C1 segment of cervical spinal cord (tissue), 14 donors: ENCODE measurements at regions not wholly inside any gene's neighbourhood (a gene's known extent, or its start where the extent isn't known, plus 50 kb on each side); places are given as distances from the start of the nearest gene placed in this dataset.
A peak's percentile ranks its signal among the peaks of the same experiment; 100 is the strongest.
"Not testable (repeated sequence)": the region's sequence is repeated elsewhere in the genome, so short reads cannot be mapped to it uniquely, and the experiment has no call there.

ENCODE experiments used
- DNase-seq, 14 donors: peaks; one replicate each; lab custom pipeline; 2025; lab: John Stamatoyannopoulos, UW

DNA sequence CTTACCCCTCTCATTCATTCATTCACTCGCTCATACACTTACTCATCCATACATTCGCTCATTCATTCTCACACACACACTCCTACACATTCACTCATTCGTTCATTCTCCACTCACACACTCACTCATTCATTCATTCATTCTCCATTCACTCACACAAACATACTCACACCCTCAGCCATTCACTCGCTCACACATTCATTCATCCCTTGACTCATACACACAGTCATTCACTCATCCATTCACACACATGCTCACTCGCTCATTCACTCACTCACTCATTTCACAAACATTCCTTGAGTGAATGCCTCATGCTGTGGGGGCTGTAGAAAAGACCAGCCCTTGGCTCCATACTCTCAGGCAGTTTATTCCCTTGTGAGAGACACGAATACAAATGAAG, 151.1 kb upstream of the MAMLD1 start:
- no peak for DNase-seq

DNA sequence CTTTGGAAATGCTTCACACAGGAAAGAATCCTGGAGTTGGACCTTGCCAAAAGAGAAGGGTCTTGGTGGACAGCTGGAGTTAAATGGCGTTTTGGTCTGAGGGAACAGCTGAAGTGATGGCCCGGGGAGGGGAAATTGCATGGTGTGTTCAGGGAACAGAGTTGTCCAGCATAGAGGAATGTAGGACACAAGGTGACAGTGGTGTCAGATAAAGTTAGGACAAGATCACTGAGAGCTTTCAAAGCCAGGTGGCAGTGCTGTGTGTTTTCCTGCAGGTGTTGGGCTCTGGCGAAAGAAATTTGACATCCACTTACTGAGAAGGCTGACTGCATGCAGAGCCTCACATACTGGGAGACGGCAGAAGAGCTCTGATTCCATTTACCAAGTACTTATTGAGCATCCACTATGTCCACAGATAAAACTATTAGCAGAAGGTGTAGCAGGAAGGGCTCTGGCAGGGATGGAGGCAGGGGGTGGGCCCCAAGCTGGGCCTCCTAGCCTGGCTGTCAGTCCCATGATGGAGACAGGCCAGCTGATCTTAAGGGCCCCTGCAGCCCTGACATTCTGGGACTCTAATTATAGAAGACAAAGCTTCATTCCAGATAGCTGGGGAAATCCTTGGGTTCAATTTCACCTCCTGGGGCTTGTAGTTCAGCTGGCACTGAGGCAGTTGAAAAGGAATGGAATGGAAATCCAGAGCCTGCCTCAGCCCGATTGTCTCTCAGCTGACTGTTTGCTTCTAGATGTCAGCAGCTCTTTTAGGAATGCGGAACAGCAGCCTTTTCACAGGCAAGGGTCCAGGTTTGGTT, 150.2 kb upstream of the MAMLD1 start:
- DNase-seq = no peak

DNA sequence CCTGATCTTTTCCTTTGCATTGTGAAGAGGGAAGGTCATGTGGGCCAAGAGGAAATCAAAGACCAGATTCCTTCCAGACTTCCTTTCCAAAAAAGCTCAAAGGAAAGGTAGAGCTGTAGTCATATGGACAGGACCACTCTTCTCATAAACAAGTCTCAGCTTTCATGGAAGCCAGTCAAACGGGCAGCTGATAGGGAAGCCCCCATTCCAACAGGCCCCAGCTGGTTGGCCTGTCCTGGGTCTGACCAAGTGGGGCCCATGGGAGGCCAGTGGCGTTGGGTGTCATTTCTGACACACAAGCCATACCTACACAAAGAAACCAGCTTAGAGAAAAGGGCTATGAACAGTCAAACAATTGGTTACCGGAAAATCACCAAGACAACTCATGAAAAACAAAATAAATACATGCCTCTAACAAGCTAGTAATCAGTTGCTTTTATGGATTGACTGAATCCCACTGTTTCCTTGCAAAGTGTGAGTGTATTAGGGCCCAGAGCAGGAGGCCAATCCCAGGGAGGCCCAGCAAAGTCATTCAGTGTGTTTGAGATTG, 149.6 kb upstream of the MAMLD1 start:
- DNase-seq = no peak

DNA sequence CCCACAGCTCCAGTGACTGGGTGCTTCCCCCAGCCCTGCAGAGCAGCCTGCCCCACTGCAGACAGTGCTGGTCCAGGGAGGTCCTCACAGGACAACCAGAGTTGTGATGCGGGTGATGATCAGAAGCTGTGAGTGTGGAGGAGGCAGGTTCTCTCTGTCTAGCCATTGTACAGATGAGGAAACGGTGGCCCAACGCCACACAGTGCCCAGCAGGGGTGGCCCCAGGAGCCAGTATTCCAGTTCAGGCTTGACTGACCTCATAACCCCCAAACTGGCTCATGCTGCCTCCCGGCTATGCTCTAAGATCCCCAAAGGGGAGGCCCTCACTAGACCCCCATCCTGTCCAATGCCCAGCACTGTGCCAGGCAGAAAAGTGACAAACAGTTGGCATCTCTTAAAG, 147.1 kb upstream of the MAMLD1 start:
- not testable (repeated sequence) for DNase-seq

DNA sequence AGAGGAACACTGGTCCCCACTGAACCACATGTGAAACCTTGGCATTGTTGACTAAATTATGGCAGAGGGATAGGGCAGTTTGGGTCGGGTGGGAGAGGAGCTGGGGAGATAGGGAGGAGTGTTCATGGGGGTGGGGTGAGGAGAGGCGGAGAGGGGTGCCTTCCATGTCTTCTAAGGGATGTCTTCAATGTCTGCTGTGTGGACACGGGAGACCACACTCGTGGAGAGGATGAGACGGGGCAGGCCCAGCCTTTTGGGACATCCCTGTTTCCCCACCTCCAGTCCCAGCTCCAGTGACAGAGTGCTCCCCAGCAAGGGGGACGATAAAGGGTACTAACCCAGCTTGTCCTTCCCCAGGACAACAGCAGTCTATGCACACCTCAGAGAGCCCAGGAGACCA, 146.4 kb upstream of the MAMLD1 start:
- no peak for DNase-seq

DNA sequence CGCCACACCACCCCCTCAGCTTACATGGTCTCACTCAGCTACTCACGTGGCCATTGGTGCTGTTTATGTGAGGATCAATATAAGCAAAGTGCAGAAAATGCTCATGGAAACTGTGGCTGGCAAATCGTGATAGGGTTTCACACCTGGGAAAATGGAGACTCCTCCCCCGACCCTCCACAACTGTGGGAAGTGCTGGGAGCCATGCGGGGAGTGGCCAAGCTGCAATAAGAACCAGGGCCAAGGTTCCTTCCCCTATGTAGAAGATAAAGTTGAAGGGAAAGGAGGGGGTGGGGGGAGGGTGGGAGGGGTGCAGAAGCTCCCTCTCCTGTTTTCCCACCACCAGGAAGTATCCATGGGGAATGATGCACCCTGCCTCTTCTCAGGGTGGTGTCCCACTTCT, 145.5 kb upstream of the MAMLD1 start:
- no peak for DNase-seq

DNA sequence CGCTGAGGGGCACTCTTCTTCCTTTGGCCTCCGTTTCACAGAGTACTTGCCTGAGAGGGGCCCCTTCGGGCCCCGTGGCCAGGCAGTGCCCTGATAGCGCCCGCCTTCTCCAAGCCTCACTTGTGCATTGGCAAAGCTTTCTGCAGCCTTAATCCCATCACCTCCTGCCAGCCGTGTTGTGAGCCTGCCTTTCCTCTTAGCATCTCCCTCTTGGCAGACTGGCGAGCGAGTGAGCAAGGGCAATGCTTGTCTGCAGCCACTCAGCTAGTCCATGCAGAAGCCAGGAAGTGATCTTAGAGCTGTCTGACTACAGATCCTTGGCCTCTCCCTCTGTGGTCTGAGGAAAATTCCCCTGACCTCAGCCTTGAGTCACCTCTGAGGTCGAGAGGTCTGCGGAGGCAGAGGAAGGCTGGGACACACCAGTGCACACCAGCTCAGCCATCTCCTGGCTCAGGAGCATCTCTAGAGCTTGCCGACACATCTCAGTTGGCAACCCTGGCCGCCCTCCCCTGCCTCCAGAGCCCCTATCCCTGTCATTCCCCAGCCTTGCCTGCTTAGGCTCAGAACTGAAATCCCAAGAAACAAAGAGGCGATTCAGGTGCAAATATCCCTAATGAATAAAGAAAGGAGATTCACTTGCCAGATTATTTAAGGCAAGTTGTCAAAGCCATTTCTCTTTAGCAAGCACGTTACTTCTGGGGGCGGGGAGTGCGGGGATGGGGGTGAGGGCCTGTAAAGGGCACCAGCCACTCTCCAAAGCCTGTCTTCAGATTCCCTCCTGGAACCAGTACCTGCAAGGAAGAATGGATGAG, 143.5 kb upstream of the MAMLD1 start:
- DNase-seq = peak in 2 of 14 donors; percentile 1 to 2

DNA sequence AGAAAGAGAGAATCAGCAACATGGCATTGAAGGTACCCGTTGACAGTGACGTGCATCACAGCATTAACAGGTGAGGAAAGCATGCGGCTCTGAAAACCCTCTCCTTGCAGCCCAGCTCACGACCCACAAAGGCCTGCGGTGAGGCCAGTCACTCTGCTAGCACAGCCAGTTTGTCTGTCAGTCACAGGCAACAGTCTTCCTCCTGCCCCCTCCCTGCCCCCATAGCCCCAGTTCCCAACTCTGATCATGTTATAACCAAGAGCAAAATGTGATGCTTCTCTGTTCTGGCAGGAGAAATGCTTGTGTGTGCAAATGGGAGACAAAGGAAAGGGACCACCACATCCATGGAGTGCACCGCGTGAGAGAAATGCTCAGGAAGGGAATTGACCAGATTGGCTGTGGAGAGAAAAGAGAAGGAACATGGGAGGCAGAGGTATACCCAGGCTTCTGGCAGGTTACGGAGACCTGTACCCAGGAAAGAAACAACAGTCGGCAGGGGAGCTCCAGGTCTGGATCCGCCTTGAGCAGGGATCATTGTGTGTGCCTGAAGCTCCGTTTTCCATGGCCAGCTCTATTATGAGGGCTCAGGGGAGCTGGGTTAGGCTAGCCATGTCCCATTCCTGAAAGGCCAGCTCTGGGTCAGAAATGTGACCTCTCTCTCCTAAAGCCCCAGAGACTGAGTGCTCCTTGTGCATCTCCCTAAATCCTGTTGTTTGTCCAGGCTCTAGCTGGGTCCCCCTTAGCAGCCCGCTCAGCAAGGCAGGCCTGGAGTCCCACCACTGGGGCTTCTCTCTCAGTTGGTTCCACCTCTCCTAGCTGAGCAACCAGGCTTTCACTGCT, 139.7 kb upstream of the MAMLD1 start:
- DNase-seq = no peak

DNA sequence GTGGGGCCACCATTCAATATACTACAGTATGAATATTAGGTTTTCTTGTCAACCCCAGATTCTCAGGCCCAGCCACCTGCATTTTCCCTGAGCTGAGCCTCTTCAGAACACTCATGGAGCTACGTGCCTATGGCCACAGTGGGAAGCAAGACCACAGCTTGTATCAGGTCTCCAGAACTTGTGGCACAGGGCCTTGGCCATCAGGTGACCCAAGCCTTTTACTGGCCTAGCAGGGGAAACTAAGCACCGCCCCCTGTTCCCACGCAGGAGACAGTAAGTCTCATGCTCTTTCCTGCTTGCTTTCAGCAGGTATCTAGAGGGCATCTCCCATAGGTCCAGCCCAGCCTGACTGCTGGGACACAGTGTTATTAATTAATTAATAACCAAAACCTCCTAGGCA, 138.4 kb upstream of the MAMLD1 start:
- no peak for DNase-seq

DNA sequence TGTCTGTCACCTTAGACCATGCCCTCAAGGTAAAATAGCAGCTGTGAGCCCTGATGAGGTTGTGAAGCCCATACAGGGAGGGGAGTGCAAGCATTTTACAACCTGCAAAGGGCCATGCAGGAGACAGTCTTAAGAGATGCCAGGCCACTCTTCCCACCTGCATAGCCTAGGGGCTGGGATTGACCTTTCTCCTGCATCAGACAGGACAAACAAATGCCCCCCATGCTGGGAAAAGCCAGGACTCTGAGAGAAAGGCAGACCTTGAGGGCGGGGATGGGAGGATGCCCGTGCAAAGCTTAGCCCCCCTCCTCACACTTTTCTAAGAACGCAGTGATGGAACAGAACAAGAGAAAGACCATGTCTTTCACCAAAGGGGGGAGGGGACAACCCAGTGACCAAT, 137.9 kb upstream of the MAMLD1 start:
- no peak for DNase-seq

DNA sequence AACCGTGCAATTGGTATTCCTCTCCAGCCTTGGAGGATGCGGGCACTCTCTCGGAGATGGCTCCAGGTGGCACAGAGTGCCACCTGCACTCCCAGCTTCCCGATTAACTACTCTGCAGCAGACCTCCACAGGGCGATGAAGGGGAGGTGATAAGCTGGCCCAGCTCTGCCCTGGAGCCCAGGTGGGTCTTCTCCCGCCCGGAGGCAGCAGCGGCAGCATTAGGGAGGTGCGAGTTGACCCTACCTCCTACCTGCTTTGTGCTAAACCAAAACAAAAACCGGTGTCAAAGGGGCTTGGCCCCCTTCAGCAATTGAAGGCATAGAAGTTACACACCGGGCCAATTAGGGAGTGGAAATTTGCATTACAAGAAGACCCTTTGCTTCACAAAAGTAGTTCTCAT, 137.4 kb upstream of the MAMLD1 start:
- no peak for DNase-seq

DNA sequence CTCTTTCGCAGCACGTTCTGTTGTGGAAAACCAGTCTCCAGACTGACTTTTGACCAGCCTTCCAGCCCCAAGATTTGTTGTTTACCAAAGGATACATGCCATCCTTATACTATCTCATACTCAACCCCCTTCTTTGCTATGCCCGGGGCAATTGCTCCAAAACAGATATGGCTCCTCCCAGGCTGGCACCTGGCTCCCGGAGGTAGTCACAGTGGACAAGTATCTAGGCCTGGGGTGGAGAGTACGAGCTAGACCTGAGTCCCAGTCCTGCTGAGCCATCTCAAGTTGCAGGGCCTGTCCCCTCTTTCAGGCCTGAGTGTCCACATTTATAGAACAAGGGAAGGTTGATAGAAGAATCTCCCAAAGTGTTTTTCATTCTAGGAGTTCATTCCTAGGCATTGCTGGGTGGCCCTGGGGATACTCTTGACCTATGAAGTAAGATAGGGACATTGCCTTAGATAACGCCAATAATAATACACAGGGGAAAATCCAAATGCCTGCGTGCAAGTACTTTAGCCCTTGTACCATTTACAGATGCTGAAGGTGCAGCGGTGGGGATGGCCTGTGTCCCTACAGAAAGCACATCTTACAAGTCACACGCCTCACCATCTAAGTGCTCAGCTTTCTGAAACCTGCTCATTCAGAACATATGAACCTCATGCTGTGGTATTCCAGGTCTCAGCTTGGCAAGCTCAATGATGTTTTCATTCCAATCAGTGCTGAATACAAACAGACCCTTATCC, 136.7 kb upstream of the MAMLD1 start:
- DNase-seq = no peak

DNA sequence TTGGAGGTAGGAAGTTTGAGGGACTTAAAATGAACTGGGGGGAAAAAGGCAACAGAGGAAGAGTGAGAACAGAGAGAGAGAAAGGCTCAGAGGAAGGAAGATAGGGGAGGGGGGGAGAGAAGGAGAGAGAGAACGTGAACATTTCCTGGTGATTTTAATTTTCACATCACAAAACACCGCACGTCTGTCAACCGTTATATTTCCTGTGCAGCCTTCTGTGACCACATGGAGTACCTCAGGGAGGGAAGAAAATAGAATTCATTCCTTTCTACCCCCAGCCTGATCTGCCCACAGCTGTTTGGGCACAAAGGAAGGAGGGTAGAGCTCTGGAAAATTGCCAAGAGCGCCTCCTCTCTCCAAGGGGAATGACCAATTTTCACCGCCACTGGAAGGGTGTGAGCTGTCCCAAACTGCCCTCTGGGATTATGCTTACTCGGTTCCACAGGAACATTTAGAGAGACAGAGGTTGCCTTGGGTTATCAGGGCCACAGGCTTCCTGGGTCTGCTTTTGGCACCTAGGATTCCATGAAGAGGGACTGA, 135.7 kb upstream of the MAMLD1 start:
- no peak for DNase-seq

DNA sequence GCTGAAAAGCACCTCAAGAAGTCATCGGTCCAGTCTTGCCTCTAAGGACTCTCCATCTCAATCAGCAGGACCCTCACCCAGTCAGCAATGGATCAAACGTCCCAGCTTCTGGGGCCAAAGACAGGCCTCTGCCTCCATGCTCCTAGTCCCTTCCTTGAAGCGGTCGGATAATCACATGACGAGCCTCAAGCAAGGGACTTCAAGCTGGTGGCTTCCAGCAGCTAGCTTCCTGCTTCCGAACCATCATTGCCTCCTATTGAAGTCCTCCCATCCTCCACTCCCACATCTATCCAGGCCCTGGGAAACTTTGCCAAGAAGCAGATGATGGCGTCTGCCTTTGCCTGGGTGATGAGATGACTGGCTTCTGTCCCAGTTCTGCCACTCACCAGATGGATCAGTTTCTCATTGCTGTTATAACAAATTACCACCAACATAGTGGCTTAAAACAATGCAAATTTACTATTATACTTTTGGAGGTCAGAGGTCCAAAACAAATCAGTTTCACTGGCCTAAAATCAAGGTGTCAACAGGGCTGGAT, 135.2 kb upstream of the MAMLD1 start:
- DNase-seq = no peak

DNA sequence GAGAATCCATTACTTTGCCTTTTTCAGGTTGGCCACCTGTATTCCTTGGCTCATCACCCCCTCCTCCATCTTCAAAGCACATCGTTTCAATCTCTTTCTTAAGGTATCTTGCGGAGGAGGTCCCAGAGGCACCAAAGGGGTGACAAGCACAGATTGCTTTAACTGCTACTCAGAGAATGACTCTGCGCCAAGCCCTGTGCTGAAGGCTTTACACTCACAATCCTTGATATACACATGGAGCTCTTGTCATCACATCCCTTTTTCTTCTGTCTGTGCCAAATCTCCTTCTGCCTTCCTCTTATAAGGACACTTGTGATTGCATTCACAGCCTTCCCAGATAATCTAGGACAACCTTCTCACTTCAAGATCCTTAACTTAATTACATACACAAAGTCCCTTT, 134.7 kb upstream of the MAMLD1 start:
- no peak for DNase-seq

DNA sequence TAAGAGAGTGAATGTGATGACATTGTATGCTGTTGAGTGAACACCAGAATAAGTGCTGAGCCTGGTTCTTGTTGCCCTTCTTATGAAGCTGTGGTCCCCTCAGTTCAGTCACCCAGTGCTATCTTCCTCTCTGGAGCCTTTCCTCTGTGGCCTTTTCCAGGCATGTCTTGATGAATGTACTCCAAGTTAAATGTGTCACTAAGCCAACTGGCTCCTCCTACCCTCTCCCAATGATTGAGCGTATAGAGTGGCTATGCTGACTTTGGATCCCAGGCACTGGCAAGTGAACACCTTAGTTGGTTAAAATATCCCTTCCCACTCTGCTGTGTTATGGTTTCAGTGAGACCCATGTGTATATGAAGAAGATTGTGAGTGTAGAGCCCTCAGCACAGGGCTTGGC, 134.1 kb upstream of the MAMLD1 start:
- no peak for DNase-seq

DNA sequence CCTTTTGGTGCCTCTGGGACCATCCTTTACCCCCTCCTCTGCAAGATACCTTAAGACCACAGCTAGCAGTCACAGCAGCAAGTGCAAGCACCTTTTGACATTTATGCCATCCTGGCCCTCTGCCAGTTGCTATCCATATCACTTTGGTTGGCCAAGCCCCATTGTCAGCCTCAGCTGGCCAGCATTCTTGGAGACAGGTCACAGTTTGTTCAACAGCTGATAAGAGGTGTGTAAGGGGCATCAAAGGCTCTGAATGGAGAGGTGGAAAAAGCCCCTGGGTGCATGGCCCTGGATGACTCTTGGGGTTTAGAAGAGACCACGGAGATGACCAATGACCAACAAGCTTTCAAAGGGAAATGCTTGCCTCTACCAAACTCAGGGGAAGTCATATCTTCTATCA, 133.6 kb upstream of the MAMLD1 start:
- DNase-seq = no peak

DNA sequence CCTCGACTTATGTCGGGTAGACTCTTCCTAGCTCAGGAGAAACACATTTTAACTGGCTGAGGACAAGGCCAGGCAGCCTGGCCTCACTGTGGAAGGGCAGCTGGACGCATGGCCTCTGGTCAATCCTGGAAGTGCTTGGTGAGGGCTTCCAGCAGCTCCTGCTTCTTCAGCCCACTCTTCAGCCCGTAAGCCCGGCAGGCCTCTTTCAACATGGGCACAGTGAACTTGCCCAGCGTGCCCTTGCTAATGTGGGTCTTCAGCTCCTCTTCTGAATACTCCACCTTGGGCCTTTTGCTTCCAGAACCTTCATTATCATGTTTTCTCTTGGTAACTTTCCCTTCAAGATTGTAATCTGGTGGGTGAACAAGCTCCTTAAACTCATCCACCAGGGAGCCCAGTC, 132.2 kb upstream of the MAMLD1 start:
- DNase-seq = not testable (repeated sequence)

DNA sequence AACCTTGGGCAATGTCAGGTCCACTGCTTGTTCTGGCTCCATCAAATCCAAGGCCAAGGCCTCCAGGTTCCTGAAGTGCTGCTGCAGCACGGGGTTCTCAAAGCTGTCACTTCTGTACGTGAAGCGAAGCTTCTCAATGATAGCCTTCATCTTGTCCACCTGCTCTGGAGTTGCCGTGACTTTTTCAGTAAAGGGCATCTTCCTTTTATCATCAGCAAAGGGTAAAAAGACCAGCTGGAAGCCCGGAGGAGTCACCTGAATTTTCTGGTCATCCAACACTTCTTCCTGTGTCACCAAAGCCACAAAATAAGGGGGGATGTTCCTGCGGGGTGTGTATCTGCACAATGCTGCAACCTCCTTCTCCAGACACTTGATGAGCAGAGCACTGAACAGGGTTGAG, 131.7 kb upstream of the MAMLD1 start:
- not testable (repeated sequence) for DNase-seq

DNA sequence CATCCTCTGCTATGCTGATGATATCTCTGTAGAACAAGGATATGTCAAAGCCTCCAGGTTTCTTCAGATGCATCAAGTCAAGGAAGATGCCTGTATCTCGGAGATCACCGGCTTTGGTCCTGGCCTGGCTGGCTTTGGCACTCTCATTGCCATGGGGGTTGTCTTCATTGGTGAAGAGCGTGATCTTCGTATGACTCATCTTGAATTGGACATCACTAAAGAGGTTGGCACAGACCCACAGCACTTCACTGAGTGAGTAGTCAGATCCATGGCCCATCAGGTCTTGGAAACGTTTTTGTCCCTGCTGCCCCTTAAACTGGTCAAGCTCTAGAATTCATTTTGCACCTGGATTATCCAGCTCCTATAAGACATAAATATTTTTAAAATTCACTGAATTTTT, 130.9 kb upstream of the MAMLD1 start:
- not testable (repeated sequence) for DNase-seq

DNA sequence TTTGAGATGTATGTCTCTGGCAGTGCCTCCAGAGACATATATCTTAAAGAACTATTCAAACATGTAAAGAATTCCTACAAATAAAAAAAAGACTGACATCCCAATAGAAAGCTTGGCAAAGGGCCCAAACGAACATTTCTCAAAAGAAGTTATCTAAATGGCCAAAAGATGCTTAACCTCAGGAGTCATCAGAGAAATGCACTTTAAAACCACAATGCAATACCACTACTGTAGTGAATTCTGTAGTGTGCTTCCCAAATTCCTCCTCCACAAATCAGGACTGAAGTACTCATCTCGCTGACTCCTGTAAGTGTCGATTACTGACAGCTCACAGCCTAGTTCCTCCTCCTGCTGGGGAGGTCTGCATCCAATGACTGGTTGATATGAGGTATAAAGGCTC, 129.0 kb upstream of the MAMLD1 start:
- no peak for DNase-seq
